ENCODE measurements at regions not wholly inside any gene's neighbourhood (a gene's known extent, or its start where the extent isn't known, plus 50 kb on each side); places are given as distances from the start of the nearest gene placed in this dataset.
A peak's percentile ranks its signal among the peaks of the same experiment; 100 is the strongest.

- H3K4me3 ChIP-seq (ENCODE audit: insufficient read depth, low read depth, low read length), result no peak overlapping the region
- no peak overlapping the region for H3K27ac Mint-ChIP-seq (ENCODE audit: unreplicated experiment)
- H4K20me1 ChIP-seq (ENCODE audit: insufficient read depth, low read length), result no peaks in the 10 kb centered on the region
- no peak overlapping the region for H3K4me3 Mint-ChIP-seq (ENCODE audit: unreplicated experiment)
- H2AFZ ChIP-seq (ENCODE audit: low read depth, low read length), result no peak overlapping the region
- H3K9me3 Mint-ChIP-seq (ENCODE audit: unreplicated experiment), result peaks cover 7% of the 10 kb centered on the region
- TF ChIP-seq EZH2 (IDR thresholded peaks at IDR 0.05; ENCODE audit: insufficient read depth, low read length) (no peak), CTCF (IDR thresholded peaks at IDR 0.05; ENCODE audit: insufficient read depth, low read depth, low read length) (no peak)
- peaks cover 93% of the 10 kb centered on the region for H3K27me3 Mint-ChIP-seq (ENCODE audit: low read depth, unreplicated experiment)
- H3K36me3 ChIP-seq (ENCODE audit: insufficient read depth, low read length), result no peaks in the 10 kb centered on the region
- H3K27me3 ChIP-seq (ENCODE audit: insufficient read depth, low read length), result peaks cover 80% of the 10 kb centered on the region
- no peak overlapping the region for H3K27ac ChIP-seq (ENCODE audit: low read depth, low read length)
- H3K4me1 Mint-ChIP-seq (ENCODE audit: low read depth, unreplicated experiment), result no peaks in the 10 kb centered on the region
- H3K4me1 ChIP-seq (ENCODE audit: insufficient read depth, low read length), result no peaks in the 10 kb centered on the region
- no peaks in the 10 kb centered on the region for H3K36me3 Mint-ChIP-seq (ENCODE audit: low read depth, unreplicated experiment)
- H3K9me3 ChIP-seq (ENCODE audit: insufficient read depth, low read depth, low read length), result no peaks in the 10 kb centered on the region
- no peak overlapping the region for H3K4me2 ChIP-seq (ENCODE audit: low read length)
- FAIRE-seq, result no peak
- H3K9ac ChIP-seq (ENCODE audit: low read length), result no peak overlapping the region
- no peaks in the 10 kb centered on the region for H3K79me2 ChIP-seq (ENCODE audit: insufficient read depth, low read length)
- DNase-seq (ENCODE audit: low read depth), result peak; percentile 10
Measured at GRCh38 chr16:86285938-86286921, 224.1 kb upstream of the FOXF1 start.

GRCh38 chr16:86286991-86287663, 223.2 kb upstream of the FOXF1 start:
- no peak for DNase-seq (ENCODE audit: low read depth)
- H3K9me3 Mint-ChIP-seq (ENCODE audit: unreplicated experiment), result peaks cover 7% of the 10 kb centered on the region
- no peaks in the 10 kb centered on the region for H3K36me3 Mint-ChIP-seq (ENCODE audit: low read depth, unreplicated experiment)
- Histone ChIP-seq H3K27me3 (ENCODE audit: insufficient read depth, low read length) (peaks cover 81% of the 10 kb centered on the region), H3K36me3 (ENCODE audit: insufficient read depth, low read length) (no peaks in the 10 kb centered on the region), H4K20me1 (ENCODE audit: insufficient read depth, low read length) (no peaks in the 10 kb centered on the region), H3K79me2 (ENCODE audit: insufficient read depth, low read length) (no peaks in the 10 kb centered on the region), H3K4me3 (ENCODE audit: insufficient read depth, low read depth, low read length) (no peak overlapping the region), H3K4me1 (ENCODE audit: insufficient read depth, low read length) (no peaks in the 10 kb centered on the region), H3K4me2 (ENCODE audit: low read length) (no peak overlapping the region), H3K9ac (ENCODE audit: low read length) (no peak overlapping the region), H3K9me3 (ENCODE audit: insufficient read depth, low read depth, low read length) (no peaks in the 10 kb centered on the region), H3K27ac (ENCODE audit: low read depth, low read length) (no peak overlapping the region), H2AFZ (ENCODE audit: low read depth, low read length) (no peak overlapping the region)
- no peak for FAIRE-seq
- no peak overlapping the region for H3K27ac Mint-ChIP-seq (ENCODE audit: unreplicated experiment)
- peak; percentile 95 for TF ChIP-seq EZH2 (IDR thresholded peaks at IDR 0.05; ENCODE audit: insufficient read depth, low read length)
- no peak for TF ChIP-seq CTCF (IDR thresholded peaks at IDR 0.05; ENCODE audit: insufficient read depth, low read depth, low read length)
- H3K4me1 Mint-ChIP-seq (ENCODE audit: low read depth, unreplicated experiment), result no peaks in the 10 kb centered on the region
- H3K27me3 Mint-ChIP-seq (ENCODE audit: low read depth, unreplicated experiment), result peaks cover 93% of the 10 kb centered on the region
- no peak overlapping the region for H3K4me3 Mint-ChIP-seq (ENCODE audit: unreplicated experiment)

Measured in astrocyte (in vitro differentiated cells and primary cell).